SK-N-MC (cell line): ENCODE measurements at regions not wholly inside any gene's neighbourhood (a gene's known extent, or its start where the extent isn't known, plus 50 kb on each side); places are given as distances from the start of the nearest gene placed in this dataset.
"Not testable (repeated sequence)": the region's sequence is repeated elsewhere in the genome, so short reads cannot be mapped to it uniquely, and the experiment has no call there.

Experiments used
- DNase-seq: peaks from one replicate; pipeline ENCODE4 v3.0.0-alpha.2; 2011; ENCODE audit warnings: low read depth, low spot score
- H3K27ac ChIP-seq: fragments of 200-600 bp; sonication (generic); 2 replicates; pipeline ENCODE4 v1.5.1; 2016; ENCODE audit warnings: mixed run types
- H3K36me3 ChIP-seq: fragments of 200-600 bp; sonication (generic); 2 replicates; pipeline ENCODE4 v1.6.1; 2017; ENCODE audit warnings: antibody characterized with exemption, low read length, mixed read lengths; ENCODE audit not compliant: insufficient read depth
- H3K4me3 ChIP-seq: fragments of 200-600 bp; sonication (generic); 2 replicates; pipeline ENCODE4 v1.5.1; 2016
- H3K9ac ChIP-seq: fragments of 200-600 bp; sonication (generic); 2 replicates; pipeline ENCODE4 v1.8.0; 2017; ENCODE audit warnings: mixed run types, mixed read lengths; ENCODE audit not compliant: insufficient read length
- H3K9me3 ChIP-seq: fragments of 200-600 bp; sonication (generic); 2 replicates; pipeline ENCODE4 v1.6.1; 2017; ENCODE audit warnings: low read depth, mild to moderate bottlenecking, antibody characterized with exemption, low read length, moderate library complexity, mixed read lengths
- EZH2 ChIP-seq: fragments of 200-600 bp; sonication (generic); IDR thresholded peaks from one replicate; pipeline ENCODE4 v1.6.1; 2017; ENCODE audit warnings: antibody characterized with exemption
- FOXP2 ChIP-seq: optimal IDR thresholded peaks from 2 replicates; pipeline ENCODE3; 2011; ENCODE audit warnings: mild to moderate bottlenecking, moderate library complexity; ENCODE audit not compliant: insufficient read depth; ENCODE audit errors: extremely low read length, control extremely low read depth
- POLR2AphosphoS5 ChIP-seq: IDR thresholded peaks from 2 replicates; pipeline ENCODE4 v1.6.1; 2012; ENCODE audit warnings: mild to moderate bottlenecking, low read depth, low read length, borderline replicate concordance

GRCh38 chr14:97796511-97796910 lies 999.3 kb downstream of the VRK1 start:
- Histone ChIP-seq H3K9me3 (no peaks in the 10 kb centered on the region), H3K4me3 (no peak overlapping the region), H3K36me3 (no peaks in the 10 kb centered on the region), H3K9ac (no peak overlapping the region), H3K27ac (no peak overlapping the region)
- no peak for TF ChIP-seq FOXP2
- no peak for TF ChIP-seq POLR2AphosphoS5
- TF ChIP-seq EZH2: no peak
- no peak for DNase-seq

- Histone ChIP-seq H3K27ac (no peak overlapping the region), H3K4me3 (no peak overlapping the region), H3K36me3 (no peaks in the 10 kb centered on the region), H3K9me3 (no peaks in the 10 kb centered on the region), H3K9ac (no peak overlapping the region)
- no peak for DNase-seq
- TF ChIP-seq POLR2AphosphoS5: no peak
- TF ChIP-seq EZH2: no peak
- no peak for TF ChIP-seq FOXP2
Observed at GRCh38 chr14:97798176-97798575, 1001.0 kb downstream of the VRK1 start.

GRCh38 chr14:97802430-97803373 lies 1005.5 kb downstream of the VRK1 start:
- Histone ChIP-seq H3K36me3 (no peaks in the 10 kb centered on the region), H3K4me3 (no peak overlapping the region), H3K27ac (no peak overlapping the region), H3K9ac (no peak overlapping the region), H3K9me3 (no peaks in the 10 kb centered on the region)
- TF ChIP-seq POLR2AphosphoS5 (no peak), FOXP2 (no peak), EZH2 (no peak)
- DNase-seq: no peak

DNA sequence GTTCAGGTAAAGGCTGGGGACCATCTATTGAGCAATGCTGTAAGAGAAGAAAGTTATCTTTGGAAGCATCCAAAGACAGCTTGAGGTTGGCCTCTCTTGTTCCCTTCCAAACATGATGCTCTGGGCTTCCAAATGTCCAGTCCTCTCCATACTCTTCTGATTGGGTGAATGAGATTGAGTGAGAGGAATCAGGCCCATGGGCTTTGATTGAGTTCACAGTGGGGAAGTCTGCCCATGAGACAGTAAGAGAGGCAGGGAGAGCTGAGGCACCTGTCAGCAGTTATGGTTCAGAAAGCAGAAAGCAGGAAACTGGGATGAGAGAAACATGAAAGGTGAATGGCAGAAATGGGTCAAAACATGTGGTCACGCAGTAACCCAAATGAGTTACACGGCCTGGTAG lies 1006.9 kb downstream of the VRK1 start:
- no peak overlapping the region for H3K9ac ChIP-seq
- no peaks in the 10 kb centered on the region for H3K9me3 ChIP-seq
- H3K36me3 ChIP-seq: no peaks in the 10 kb centered on the region
- DNase-seq: no peak
- H3K27ac ChIP-seq: no peak overlapping the region
- TF ChIP-seq EZH2 (no peak), FOXP2 (no peak), POLR2AphosphoS5 (no peak)
- no peak overlapping the region for H3K4me3 ChIP-seq

DNA sequence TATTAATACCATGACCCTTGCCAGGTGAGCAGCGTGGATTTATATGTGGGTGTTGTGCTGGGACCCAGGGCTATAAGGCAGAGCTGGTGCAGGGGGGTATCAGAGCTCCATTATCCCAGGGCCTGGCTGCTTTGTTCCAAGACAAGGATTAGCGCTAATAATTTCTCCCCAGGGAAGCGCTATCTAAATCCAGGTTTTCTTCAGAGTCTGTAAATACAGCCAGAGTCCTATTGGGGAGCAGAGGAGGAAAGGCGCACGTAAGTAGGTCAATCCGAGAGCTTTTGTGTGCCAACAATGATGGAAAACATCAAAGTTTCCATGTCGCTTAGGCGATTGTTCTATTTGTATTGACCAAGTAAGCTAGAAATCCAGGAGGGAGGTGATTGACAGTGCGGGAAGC lies 1009.7 kb downstream of the VRK1 start:
- DNase-seq: no peak
- Histone ChIP-seq H3K9ac (no peak overlapping the region), H3K36me3 (no peaks in the 10 kb centered on the region), H3K9me3 (no peaks in the 10 kb centered on the region), H3K4me3 (no peak overlapping the region), H3K27ac (no peak overlapping the region)
- TF ChIP-seq EZH2 (no peak), FOXP2 (no peak), POLR2AphosphoS5 (no peak)

- not testable (repeated sequence) for H3K36me3 ChIP-seq, DNase-seq, H3K4me3 ChIP-seq, H3K9me3 ChIP-seq, H3K27ac ChIP-seq, H3K9ac ChIP-seq
Observed at GRCh38 chr14:97808541-97808940, 1011.4 kb downstream of the VRK1 start.

- no peak overlapping the region for H3K27ac ChIP-seq
- no peaks in the 10 kb centered on the region for H3K36me3 ChIP-seq
- H3K4me3 ChIP-seq: no peak overlapping the region
- no peak for TF ChIP-seq POLR2AphosphoS5
- no peak for TF ChIP-seq FOXP2
- TF ChIP-seq EZH2: no peak
- no peak for DNase-seq
- no peaks in the 10 kb centered on the region for H3K9me3 ChIP-seq
- H3K9ac ChIP-seq: no peak overlapping the region
Observed at GRCh38 chr14:97813556-97813955, 1016.4 kb downstream of the VRK1 start.

GRCh38 chr14:97820781-97821180 lies 1023.6 kb downstream of the VRK1 start:
- TF ChIP-seq POLR2AphosphoS5: no peak
- TF ChIP-seq EZH2: no peak
- no peak for TF ChIP-seq FOXP2
- no peaks in the 10 kb centered on the region for H3K9me3 ChIP-seq

DNA sequence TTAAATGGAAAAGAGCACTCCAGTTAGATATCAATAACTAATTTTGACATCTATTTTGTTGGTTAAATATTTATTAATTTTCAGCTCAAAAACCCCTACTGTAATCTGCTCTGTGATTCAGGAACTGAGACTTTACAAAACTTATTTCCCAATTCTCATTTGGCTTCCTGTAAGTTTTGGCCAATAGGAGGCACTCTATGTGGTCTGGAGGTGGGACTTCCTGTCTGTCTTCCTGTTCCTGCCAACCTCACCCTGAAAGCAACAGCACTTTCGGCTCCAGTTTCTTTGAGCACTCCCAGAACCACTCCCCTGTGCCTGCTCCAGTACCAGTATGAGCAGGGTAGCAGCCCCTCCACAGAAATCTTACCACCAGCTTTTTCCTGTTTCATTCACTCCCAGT lies 1027.0 kb downstream of the VRK1 start:
- Histone ChIP-seq H3K4me3 (no peak overlapping the region), H3K9me3 (no peaks in the 10 kb centered on the region), H3K27ac (no peak overlapping the region), H3K36me3 (no peaks in the 10 kb centered on the region), H3K9ac (no peak overlapping the region)
- TF ChIP-seq FOXP2 (no peak), EZH2 (no peak), POLR2AphosphoS5 (no peak)
- no peak for DNase-seq

More at GRCh38 chr14:97820781-97821180, 1023.6 kb downstream of the VRK1 start:
- no peak overlapping the region for H3K9ac ChIP-seq
- H3K36me3 ChIP-seq: no peaks in the 10 kb centered on the region
- DNase-seq: no peak
- no peak overlapping the region for H3K27ac ChIP-seq
- no peak overlapping the region for H3K4me3 ChIP-seq
